ENCODE measurements at regions not wholly inside any gene's neighbourhood (a gene's known extent, or its start where the extent isn't known, plus 50 kb on each side); places are given as distances from the start of the nearest gene placed in this dataset.

DNA sequence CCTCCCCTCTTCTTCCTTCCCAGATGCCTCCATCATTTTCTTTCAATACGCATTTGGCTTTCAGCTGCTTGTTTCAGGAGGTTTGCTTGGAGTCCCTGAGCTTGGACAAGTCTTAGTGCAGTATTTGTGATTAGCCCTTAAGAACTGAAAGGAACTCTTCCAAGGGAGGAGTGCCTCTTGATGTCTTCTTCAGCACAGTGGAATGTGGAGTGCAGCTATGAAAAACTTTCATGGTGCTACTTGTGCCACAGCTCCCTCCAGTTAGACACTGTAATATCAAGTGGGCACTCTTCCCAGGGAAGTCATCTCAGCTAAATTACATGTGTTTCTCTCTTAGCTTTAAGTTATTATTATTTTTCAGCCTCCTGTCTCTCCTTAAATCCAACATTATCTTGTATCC, 173.1 kb downstream of the NECTIN3 start:
- DNase-seq: no peak

DNA sequence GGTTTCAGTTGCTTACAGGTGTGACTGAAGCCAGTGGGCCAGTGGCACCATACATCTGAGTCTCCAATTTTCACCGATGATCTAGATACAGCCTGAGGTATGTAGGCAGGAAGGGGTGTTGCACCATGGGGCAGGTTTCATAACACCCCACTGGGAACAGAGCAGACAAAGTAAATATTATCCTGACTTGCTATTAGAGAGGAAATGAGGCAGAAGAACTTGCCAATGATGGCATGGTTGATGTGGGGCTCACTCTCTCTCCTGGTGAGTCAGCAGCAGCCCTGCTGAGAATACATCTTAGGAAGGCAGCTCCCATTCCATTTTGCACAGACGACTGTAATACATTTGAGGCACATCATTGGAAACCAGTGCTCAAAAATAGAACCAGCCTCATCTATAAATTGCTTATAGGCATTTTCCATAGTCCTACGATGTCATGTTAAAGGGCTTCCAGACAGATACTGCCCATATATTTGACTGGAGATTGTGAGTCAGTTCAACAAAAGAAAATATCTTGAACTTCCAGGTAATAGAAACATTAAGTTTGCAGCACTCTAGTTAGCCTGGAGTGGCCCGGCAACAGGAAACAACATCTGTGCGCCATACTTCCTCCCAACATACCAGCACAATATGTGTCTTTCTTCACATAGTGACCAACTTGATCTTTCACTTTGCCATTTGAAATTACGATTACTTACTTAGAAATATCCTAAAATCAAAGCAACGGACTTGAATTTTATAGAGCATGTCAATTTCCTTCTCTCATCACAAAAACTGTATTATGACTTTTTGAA, 175.5 kb downstream of the NECTIN3 start:
- DNase-seq: no peak

DNA sequence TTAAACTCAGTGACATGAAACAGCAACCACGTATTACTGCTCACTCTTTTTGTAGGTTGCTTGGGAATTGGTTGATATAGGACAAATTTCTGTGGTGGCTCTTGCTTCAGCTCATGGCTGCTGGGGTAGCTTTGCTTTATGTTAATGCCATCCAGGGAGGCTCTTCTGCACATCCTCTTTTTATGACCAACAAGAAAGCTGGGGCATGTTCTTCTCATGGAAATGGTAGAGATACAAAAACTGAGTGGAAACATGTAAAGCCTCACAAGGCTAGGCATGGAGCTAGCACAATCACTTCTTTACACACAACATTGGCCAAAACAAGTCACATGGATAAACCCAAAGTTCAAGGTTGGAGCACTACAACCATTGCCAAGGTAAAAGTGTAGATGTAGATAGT, 176.8 kb downstream of the NECTIN3 start:
- DNase-seq: no peak

DNA sequence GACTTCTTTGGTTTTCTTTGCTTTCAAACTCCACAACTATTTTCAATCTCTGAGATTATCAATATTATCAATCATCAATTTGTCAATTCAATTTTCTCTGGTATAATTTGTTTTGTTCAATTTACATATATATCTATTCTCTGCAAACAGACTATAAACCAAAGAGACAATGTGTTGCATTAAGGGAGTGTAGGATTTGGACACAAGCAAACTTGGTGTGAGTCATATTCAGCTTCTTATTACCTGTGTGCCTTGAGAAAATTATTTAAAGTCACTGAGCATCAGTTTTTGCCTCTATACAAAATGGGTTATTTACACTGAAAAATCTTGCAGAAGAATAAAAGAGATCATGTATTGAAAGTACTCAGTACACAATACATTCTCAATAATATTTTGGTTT, 177.8 kb downstream of the NECTIN3 start:
- DNase-seq: no peak

DNA sequence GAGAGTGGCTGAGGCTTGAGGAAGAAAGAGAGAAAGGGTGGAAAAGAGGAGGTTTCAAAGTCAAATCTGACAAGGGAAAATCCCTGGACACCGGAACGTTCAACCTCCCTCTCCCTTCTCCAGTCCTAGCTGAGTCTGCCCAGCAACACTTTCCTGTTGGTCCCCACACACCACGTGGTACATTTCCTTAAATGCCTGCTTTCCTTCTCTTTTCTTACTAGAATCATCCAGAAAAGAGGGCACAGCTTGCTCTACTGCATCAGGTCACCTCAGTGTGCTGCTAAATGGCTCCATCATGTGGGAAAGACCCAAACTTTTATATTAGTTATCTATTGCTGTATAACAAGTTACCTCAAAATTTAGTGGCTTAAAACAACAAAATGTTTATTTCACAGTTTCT, 181.2 kb downstream of the NECTIN3 start:
- DNase-seq: no peak

DNA sequence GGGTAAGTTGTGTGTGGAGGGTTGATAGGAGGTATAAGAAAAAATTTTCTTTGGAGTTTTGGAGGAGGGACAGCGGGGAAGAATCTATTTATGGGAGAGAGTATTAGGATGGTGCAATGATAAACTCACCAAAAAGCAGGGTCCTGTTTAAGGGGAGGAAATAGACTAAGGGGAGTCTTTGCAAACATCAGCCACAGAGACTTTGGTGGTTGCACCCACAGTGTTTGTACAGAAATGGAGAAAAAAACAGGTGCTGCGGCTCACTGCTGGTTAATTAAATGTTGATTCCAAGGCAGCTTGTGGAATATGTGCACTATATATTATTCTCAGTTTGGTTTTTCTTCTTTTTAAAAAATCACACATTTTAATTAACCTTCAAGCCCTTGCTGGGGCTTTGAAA, 182.1 kb downstream of the NECTIN3 start:
- DNase-seq: no peak

DNA sequence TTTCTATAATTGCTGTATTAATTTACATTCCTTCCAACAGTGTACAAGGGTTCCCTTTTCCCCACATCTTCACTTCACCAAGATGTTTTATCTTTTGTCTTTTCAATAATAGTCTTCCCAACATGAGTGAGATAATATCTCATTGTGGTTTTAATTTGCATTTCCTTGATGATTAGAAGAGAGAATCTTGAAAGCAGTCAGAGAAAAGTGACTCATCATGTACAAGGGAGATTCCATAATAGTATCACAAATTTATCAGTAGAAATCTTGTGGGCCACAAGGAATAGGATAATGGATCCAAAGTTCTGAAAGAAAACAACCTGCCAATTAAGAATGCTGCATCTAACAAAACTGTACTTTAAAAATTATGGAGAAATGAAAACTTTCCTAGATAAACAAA, 189.3 kb downstream of the NECTIN3 start:
- DNase-seq: no peak

DNA sequence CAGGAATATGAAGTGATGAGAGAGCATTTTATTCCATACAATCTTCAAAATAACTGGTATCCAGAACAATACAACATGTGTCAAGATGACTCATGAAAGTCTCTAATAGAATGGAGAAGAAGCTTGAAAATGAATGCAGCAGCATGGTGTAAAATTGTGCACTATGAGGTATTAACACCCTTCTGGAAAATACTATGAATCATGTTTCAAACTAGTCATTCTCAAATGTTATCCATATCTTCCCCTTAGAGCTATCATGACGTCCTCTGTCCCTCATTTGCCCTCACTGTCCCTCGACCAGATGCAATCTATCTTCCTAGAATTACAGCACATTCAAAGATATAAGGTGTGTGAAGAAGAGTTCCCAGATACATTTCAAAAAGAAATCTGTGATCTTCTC, 198.2 kb downstream of the NECTIN3 start:
- no peak for DNase-seq

DNA sequence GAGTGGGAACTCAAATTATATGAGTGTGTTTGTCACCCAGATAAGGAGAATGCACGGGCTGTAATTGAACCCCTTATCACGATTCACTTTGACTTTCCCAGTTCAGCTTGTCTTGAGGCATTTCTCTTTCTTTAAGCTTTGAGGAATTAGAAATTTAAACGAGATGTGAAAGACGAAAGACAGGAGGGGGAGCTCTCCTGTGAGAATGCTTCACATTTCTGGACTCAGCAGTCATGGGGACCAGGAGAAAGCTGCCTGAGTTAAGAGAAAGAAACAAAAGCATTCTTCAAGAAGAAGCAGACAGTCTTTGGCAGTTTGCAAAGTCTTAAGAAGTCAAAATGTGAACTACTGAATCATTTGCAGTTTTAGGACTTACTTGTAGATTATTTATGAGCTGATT, 205.6 kb downstream of the NECTIN3 start:
- DNase-seq: no peak

DNA sequence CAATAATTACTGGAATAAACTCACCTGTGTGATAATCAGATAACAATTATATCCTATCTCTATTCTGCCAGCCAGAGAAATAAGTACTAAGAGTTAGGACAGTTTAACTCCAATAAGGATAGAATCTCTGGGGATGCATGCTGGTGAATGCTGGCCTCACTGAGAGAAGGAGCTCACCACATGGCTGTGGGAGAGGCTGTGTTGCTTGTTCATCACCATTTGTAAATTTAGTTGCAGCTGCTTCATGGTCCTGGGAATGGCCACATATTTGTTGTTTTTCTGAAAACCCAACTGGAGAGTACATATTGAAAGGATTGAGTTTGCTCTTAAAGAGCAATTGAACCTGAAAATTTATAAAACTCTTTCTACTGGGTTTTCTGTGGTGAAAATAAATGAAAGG, 207.3 kb downstream of the NECTIN3 start:
- no peak for DNase-seq

DNA sequence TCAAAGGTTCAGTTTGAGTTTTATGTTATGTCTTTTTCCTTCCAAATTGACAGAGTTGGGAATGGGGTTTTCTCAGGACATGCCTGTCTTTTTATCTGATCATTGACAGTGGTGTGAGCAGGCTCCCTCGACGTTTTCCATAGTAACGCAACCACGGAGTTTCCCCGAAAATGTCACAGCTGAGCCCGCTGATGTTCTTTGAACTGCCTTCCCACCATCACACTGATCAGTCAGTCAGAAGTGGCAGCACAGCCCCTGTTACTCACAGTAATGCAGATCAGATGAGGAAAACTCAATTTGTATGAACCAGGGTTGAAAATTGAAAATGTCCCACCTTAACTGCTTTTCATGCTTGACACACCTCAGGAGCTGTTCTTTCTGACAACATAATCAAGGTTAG, 210.4 kb downstream of the NECTIN3 start:
- no peak for DNase-seq

DNA sequence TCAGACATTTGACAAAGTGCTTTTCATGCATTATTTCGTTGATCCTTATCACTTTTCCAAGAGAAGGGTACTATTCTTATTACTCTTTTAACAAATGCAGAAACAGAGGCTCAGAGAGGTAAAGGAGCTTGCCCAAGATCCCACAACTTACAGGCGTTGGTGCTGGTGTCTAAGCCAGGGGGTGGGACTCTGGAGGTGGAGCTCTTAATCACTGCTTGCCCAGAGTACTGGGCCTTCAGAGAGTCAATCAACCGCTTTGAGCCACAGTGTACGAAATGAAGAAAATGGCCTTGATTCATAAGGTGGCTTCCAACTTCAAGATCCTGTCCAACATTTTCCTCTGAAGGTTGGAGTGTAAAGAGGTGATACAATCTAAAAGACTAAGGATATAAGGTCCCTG, 211.5 kb downstream of the NECTIN3 start:
- no peak for DNase-seq

DNA sequence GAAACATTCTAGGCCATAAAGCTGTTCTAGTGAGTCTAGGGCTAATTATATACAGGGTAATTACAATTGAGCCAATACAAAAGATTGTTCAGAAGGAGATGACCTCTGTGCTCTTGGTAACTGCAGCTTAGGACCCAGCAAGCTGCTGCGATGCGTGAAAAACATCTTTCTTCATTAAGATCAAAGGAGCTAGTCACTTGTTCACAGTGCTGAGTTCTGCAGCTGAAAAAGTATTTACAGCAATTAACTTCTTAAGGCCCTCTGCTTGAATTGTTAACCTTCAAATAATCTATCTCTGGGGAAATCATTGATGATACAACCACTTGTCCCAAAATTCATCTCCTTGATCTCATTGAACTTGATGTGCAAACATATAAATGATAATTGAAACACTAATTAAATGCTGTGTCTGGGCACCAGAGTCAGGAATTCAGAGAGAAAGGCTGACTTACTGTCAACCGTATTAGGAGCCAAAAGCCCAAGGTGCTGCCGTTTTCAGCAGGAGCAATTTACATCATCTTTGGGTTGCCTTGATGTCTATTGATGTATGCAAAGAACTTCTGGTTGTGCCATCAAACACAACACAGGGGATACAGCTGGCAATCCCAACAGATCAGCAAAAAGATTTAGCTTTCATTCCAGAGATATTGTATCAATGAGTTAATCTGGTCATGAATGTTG, 213.0 kb downstream of the NECTIN3 start:
- DNase-seq: no peak

DNA sequence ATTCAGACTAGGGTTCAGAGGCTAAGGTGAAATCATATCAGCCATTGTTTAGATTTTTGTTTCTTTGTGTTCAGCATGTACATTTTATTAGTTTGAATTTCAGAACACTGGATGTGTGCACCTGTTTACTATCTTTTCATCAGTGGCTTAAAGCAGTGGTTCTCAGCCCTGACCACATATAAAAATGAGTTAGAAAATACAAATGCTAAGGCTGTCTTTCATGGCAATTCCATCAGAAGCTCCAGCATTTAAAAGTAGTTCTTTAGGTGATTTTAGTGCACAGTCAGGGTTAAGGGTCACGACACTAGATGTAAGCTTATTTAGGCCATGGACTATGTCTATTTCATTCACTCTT, 213.5 kb downstream of the NECTIN3 start:
- no peak for DNase-seq

DNA sequence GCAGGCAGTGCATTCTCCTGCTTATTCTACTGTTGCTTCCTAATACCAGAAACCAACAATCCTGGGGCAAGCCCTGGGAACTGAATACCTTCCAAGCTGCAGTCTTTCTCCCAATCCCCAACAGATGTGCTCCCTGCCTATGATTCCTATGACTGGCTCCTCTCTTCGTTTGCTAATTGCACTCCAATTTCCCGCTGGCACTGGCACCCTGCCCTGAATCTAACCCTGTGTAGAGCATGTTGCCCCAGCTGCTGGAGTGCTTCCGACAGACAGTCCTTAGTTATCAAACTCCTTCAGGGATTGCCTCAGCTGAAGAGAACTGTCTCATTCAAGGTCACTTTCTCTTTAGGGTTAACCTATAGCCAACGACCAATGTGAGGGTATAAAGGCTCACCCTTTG, 214.1 kb downstream of the NECTIN3 start:
- DNase-seq: no peak

DNA sequence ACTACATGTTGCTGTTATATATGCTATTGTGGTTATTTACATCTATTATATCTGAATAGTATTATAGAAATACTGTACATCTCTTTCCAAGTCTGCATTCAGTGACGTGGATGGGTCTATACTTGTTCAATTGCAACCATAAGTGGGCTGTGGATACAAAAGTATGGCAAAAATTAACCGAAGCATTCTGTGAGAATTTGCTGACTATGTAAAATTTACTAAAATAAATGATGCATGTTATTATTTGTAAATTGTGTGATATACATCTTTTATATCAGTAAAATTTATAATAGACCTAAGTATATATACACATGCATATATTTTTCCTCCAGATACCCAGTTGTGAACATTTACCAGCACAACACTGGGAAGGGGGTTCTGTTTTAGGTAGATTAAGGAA, 215.1 kb downstream of the NECTIN3 start:
- DNase-seq: no peak

DNA sequence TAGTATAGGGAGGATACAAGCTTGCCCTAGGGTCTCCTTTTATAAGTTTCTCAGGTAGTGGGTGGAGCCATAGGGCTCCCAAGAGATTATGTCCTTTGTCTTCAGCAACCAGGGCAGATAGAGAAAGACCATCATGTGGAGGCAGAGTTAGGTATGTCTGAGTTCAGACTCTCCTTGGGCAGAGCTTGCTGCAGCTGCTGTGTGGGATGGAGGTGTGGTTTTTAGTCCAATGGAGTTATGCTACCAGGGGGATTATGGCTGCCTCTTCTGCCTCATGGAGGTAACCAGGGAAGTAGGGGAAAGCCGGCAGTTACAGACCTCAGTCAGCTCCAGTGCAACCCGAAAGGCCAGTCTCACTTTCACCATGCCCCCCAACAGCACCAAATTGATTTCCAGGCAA, 220.5 kb downstream of the NECTIN3 start:
- DNase-seq: no peak

DNA sequence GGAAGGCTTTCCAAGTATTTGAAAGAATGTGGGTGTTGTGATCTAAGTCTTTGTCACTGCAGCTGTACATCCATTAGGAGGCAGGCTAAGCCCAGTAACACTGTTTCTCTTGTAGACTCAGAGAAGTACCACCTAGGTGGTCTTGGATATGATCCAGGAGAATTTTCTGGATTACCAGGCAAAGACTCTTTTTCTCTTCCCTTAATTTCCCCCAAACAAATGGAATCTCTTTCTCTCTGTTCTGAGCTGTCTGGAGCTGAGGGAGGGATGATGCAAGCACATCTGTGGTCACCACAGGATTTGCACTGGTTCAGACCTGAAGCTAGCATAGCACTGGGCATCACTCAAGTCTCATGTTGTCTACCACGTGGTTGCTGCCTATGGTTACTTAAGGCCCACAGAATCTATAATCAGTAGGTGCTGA, 227.6 kb downstream of the NECTIN3 start:
- no peak for DNase-seq

DNA sequence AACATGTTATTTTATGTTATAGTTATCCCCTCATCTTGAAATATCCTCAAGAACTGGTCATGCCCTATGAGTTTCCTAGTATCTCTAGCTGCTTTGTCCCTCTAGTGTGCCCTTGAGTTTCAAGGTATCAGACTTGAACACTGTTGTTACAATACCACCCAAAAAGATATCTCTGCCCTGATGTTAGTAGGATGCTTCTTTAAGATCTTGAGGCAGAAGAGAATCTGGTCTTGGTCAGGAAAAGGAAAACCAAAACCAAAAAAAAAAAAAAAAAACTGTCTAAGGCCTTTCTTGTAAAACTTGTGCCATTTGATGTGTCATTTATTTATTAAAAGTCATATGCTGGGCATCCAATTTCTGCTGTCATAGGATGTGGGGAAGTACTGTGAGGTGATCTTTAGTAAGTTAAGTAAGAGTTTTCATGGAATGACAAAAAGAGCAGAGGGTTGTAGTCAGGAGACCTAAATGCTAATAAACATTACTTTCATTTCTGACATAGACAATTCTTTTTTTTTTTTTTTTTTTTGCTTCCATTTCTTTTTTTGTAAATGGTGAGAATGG, 229.7 kb downstream of the NECTIN3 start:
- DNase-seq: no peak

DNA sequence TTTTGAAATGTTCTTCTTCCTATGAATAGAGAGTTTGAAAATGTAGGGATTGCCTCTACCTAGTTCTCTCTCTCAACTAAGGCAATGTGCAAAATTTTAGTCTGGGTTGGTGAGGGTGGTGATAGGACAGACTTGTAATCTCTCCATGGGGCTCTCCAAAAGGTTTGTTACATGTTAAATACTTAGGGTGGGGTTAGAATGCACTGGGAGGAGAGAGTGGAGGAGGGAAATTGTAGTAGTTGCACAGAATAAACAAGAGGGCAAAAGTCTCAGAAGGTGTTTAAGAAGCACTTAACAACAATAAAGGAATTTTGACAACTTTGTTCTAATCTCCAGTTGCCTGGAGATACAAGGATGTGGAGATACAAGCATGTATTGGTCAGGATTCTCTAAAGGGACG, 230.4 kb downstream of the NECTIN3 start:
- no peak for DNase-seq

DNA sequence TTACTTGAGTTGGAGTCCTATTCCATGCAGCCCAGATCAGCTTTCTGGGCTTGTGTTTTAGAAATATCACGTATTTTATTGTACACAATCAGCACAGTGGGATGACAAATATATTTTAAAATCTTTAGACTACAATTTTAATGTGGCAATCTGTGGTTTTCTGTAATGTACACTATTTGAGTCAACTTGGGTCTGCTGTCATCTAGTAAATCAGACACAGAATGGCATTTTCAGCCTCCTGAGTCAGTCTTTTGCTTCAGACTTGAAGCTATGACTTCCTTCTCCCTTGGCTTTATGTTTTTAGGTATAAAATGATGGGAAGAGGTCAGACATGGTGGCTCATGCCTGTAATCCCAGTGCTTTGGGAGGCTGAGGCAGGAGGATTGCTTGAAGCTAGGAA, 232.1 kb downstream of the NECTIN3 start:
- no peak for DNase-seq

DNA sequence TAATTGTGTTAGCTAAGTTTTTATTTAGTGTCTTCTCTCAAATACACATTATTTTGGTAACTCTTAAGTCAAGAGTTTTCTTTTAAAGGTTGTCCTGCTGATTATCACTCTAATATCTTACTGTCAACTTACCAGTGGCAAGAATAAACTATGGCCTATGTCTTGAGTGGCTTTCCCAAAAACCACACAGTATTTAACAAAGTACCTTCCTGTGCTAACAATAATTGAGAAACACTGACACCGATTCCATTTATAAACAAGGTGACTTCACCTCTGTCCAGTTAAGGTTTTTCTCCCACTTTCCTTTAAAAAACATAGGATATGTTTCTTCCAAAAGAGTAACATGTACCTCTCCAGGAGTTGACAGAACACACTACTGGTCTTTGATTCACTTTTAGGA, 234.3 kb upstream of the CD96 start:
- no peak for DNase-seq

DNA sequence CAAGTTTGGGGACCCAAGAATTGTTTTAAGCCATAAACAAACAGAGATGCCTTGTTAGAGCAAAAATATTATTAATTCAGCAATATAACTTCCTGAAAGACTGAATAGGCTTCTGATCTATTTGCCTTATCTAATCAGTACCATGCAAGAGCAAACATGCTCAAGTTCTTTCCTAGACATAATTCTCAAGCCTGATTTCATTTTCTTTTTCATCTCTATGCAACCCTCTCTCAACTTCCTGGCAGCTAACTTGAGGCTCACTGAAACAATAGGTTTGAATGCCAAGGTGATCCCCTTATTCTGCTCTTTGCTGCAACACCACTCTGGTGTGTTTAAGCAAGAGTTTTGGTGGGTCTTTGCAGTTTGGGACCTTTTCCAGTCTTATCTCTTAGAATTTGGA, 230.9 kb upstream of the CD96 start:
- DNase-seq: no peak

DNA sequence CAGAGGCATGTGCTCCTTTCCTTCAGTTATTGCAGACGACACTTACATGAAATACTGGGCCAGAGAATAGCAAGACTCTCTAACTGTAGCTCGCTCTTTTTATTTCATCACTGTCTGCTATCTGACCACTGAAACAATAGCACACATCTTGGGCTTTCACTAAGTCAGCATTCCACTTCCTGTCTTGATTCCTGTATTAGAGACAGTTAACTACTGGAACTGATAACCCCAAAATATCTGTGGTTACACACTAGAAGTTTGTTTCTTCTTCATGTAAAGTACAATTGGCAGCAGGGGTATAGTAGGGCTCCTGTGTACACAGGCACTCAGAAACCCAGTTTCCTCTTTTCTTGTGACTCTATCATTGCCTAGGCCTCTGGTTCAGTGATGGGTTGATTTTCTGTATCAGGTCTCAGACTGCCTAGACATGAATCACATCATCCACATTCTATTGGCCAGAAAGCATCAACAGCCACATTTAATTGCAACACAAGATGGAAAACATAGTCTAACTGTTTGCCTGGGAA, 230.2 kb upstream of the CD96 start:
- DNase-seq: no peak
